ENCODE measurements at regions not wholly inside any gene's neighbourhood (a gene's known extent, or its start where the extent isn't known, plus 50 kb on each side); places are given as distances from the start of the nearest gene placed in this dataset.

DNA sequence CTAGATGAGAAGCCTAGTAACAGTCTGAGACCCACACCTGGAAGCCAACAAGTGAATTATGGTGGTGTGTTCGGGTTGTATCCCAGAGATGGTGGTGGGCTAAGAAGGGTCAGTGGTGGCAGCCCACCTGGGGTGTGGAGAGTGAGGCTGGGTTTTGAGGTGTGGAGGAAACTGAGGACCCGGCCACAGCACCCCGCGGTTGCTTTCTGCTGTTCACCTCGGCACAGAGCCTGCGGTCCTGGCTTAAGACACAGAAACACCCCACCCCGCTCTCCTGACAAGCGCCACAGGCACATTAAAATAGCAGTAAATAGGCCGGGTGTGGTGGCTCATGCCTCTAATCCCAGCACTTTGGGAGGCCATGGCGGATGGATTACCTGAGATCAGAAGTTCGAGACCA, 395.1 kb downstream of the GLRX3 start:
- Histone ChIP-seq H3K9me3 (no peaks in the 10 kb centered on the region), H3K4me3 (no peak overlapping the region), H3K27me3 (no peaks in the 10 kb centered on the region), H3K27ac (no peak overlapping the region), H3K4me1 (no peaks in the 10 kb centered on the region), H3K36me3 (no peaks in the 10 kb centered on the region)
- no peak for DNase-seq
- TF ChIP-seq, protein P1, sequence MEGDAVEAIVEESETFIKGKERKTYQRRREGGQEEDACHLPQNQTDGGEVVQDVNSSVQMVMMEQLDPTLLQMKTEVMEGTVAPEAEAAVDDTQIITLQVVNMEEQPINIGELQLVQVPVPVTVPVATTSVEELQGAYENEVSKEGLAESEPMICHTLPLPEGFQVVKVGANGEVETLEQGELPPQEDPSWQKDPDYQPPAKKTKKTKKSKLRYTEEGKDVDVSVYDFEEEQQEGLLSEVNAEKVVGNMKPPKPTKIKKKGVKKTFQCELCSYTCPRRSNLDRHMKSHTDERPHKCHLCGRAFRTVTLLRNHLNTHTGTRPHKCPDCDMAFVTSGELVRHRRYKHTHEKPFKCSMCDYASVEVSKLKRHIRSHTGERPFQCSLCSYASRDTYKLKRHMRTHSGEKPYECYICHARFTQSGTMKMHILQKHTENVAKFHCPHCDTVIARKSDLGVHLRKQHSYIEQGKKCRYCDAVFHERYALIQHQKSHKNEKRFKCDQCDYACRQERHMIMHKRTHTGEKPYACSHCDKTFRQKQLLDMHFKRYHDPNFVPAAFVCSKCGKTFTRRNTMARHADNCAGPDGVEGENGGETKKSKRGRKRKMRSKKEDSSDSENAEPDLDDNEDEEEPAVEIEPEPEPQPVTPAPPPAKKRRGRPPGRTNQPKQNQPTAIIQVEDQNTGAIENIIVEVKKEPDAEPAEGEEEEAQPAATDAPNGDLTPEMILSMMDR (IDR thresholded peaks at IDR 0.05) = no peak
- TF ChIP-seq POLR2A (IDR thresholded peaks at IDR 0.05) = no peak
- intact Hi-C loops (cut with DNase I; ENCODE audit: low total_unique reads) = no loop called here

DNA sequence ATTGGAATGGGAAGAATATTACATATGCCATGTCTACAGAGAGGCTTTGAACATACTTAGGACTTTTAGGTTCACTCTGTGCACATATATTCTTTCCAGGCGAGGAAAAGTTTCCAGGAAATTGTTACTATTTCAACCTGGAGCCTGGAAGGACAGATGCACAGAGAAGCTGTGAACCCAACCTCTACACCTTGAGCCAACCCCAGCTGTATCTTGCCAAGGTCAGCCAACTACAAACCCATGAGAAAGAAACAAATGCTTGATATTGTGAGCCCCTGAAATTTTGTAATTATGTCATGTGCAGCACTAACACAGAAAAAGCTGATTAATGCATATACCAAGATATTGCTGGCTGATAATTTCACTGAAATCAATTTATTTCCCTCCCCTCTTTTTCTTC, 404.9 kb downstream of the GLRX3 start:
- Histone ChIP-seq H3K27ac (no peak overlapping the region), H3K36me3 (no peaks in the 10 kb centered on the region), H3K4me1 (no peaks in the 10 kb centered on the region), H3K4me3 (no peak overlapping the region), H3K9me3 (no peaks in the 10 kb centered on the region), H3K27me3 (no peaks in the 10 kb centered on the region)
- TF ChIP-seq POLR2A (IDR thresholded peaks at IDR 0.05) = no peak
- TF ChIP-seq, protein P1 (IDR thresholded peaks at IDR 0.05) = no peak
- intact Hi-C loops (cut with DNase I; ENCODE audit: low total_unique reads) = no loop called here
- no peak for DNase-seq

DNA sequence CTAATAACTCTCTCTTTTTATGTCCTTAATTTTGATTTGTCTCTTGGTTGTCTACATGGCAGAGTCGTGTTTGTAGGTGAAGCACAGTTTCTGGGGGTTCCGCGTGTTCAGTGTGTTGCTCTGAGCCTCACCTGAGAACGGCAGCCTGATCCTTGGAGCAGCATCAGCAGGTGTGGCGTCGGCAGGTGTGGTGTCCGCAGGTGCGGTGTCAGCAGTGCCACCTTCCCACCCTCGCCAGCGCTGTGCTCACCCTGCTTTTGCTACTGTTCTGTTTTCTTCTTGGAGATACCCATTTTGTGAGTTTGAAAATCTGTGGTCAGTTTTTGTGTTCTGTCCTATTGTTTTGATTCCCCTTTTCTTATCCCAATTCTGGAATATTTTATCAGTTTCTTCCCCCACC, 406.6 kb downstream of the GLRX3 start:
- Histone ChIP-seq H3K27me3 (no peaks in the 10 kb centered on the region), H3K36me3 (no peaks in the 10 kb centered on the region), H3K4me1 (no peaks in the 10 kb centered on the region), H3K4me3 (no peak overlapping the region), H3K9me3 (no peaks in the 10 kb centered on the region), H3K27ac (no peak overlapping the region)
- DNase-seq = no peak
- TF ChIP-seq POLR2A (IDR thresholded peaks at IDR 0.05) = no peak
- TF ChIP-seq, protein P1 (IDR thresholded peaks at IDR 0.05) = no peak
- intact Hi-C loops (cut with DNase I; ENCODE audit: low total_unique reads) = no loop called here

DNA sequence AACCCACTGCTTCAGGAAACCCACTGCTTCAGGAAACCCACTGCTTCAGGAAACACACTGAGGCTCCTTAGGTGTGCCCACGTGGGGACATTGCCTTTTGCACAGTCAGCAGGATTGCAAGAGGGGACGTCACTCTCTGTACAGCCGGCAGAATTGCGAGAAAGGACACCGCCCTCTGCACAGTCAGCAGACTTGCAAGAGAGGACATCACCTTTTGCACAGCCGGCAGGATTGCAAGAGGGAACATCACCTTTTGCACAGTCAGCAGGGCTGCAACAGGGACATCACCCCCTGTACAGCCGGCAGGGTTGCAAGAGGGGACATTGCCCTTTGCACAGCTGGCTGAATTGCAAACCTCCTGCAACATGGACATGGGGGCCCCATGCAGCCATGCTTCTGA, 407.6 kb downstream of the GLRX3 start:
- no peaks in the 10 kb centered on the region for H3K27me3 ChIP-seq
- TF ChIP-seq, protein P1 (IDR thresholded peaks at IDR 0.05) = no peak
- no peak for TF ChIP-seq POLR2A (IDR thresholded peaks at IDR 0.05)
- DNase-seq = no peak
- H3K9me3 ChIP-seq = no peaks in the 10 kb centered on the region
- no peak overlapping the region for H3K4me3 ChIP-seq
- no peaks in the 10 kb centered on the region for H3K36me3 ChIP-seq
- no peak overlapping the region for H3K27ac ChIP-seq
- intact Hi-C loops (cut with DNase I; ENCODE audit: low total_unique reads) = no loop called here
- H3K4me1 ChIP-seq = no peaks in the 10 kb centered on the region

DNA sequence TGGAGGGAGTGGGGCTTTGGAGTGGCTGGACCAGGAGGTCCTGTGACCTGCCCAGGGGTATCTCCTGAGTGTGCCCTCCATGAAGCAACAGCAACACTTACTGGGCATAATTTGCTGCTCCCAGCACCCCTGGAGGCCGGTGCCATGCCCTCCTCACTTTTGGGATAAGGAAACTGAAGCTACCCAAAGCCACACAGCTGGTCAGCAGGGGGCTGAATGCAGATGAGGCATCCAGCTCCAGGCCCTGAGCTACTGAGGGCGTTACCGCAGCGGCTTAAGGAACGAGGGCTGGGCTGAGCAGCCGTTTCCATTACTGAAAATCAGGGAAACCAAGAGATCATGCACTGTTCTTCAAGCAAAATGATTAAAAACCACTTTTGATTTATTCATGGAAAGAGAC, 408.9 kb downstream of the GLRX3 start:
- H3K4me3 ChIP-seq = no peak overlapping the region
- no peaks in the 10 kb centered on the region for H3K36me3 ChIP-seq
- intact Hi-C loops (cut with DNase I; ENCODE audit: low total_unique reads) = no loop called here
- H3K4me1 ChIP-seq = no peaks in the 10 kb centered on the region
- H3K27me3 ChIP-seq = no peaks in the 10 kb centered on the region
- H3K9me3 ChIP-seq = no peaks in the 10 kb centered on the region
- H3K27ac ChIP-seq = no peak overlapping the region
- TF ChIP-seq, protein P1 (IDR thresholded peaks at IDR 0.05) = no peak
- no peak for TF ChIP-seq POLR2A (IDR thresholded peaks at IDR 0.05)
- no peak for DNase-seq
